Astrocyte of the cerebellum (primary cell): ENCODE measurements at regions not wholly inside any gene's neighbourhood (a gene's known extent, or its start where the extent isn't known, plus 50 kb on each side); places are given as distances from the start of the nearest gene placed in this dataset.

Experiments used
- DNase-seq: peaks from one replicate; pipeline ENCODE4 v3.0.0-alpha.2; 2011; ENCODE audit warnings: low read depth
- H3K4me3 ChIP-seq: 2 replicates; pipeline ENCODE4 v1.5.1; 2011; ENCODE audit warnings: mild to moderate bottlenecking, low read depth, low read length, moderate library complexity
- CTCF ChIP-seq: IDR thresholded peaks from 2 replicates; pipeline ENCODE4 v1.5.1; 2012; ENCODE audit warnings: low read length, low read depth, moderate library complexity, mild to moderate bottlenecking; ENCODE audit errors: missing control alignments
- in situ Hi-C: cut with HindIII; loops from 2 replicates; pipeline ENCODE4 v1.10.0; 2017; ENCODE audit warnings: low sequenced_read_pairs

GRCh38 chr6:6998194-6998569, 109.6 kb upstream of the RREB1 start:
- no peak overlapping the region for H3K4me3 ChIP-seq
- no peak for TF ChIP-seq CTCF
- DNase-seq: no peak
- in situ Hi-C loops: no loop called here

DNA sequence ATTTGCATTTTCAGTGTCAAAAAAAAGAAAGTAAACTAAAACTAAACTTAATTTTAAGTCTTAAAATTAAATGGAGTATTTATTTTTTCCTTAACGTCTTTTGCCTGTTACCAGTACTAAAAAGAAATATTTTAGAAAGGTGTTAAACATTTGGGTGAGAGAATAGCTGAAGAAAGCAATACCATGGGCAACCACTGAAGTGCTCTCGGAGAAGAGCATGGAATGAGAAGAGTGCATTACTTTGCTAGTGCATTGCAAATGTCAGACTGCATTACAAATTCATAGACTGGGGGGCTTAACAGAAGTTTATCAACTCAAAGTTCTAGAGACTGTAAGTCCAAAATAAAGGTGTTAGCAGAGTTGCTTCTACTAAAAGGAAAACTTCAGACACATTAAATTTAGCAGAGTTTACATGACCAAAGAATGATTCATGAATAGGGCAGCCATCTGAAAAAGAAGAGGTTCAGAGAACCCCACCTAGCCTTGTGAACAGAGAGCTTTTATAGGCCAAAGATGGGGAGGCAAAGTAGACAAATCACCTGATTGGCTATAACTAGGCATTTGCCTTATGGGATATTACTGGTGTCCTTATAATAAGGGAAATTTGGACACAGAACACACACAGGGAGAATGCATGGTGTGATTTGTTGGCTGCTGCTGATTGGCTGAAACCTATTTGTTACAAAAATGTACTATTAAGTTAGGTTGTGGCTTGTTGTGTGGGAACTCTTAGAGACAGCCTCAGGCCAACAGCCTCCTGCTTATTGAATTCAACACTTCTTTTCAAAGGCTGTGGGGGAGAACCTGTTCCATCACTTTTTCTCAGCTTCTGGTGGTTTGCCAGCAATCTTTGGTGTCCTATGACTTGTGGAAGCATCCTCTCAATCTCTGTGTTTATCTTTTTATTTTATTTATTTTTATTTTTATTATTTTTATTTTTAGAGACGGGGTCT, 106.7 kb upstream of the RREB1 start:
- DNase-seq: no peak
- in situ Hi-C loops: no loop called here
- TF ChIP-seq CTCF: no peak
- H3K4me3 ChIP-seq: no peak overlapping the region

- no peak overlapping the region for H3K4me3 ChIP-seq
- in situ Hi-C loops: no loop called here
- no peak for TF ChIP-seq CTCF
- DNase-seq: no peak
Observed at GRCh38 chr6:7003041-7003440, 104.7 kb upstream of the RREB1 start.

- DNase-seq: no peak
- H3K4me3 ChIP-seq: no peak overlapping the region
- no peak for TF ChIP-seq CTCF
- in situ Hi-C loops: no loop called here
Observed at GRCh38 chr6:7004581-7005297, 103.0 kb upstream of the RREB1 start.

GRCh38 chr6:7006515-7007191, 101.1 kb upstream of the RREB1 start:
- H3K4me3 ChIP-seq: no peak overlapping the region
- no peak for TF ChIP-seq CTCF
- in situ Hi-C loops: no loop called here
- no peak for DNase-seq

DNA sequence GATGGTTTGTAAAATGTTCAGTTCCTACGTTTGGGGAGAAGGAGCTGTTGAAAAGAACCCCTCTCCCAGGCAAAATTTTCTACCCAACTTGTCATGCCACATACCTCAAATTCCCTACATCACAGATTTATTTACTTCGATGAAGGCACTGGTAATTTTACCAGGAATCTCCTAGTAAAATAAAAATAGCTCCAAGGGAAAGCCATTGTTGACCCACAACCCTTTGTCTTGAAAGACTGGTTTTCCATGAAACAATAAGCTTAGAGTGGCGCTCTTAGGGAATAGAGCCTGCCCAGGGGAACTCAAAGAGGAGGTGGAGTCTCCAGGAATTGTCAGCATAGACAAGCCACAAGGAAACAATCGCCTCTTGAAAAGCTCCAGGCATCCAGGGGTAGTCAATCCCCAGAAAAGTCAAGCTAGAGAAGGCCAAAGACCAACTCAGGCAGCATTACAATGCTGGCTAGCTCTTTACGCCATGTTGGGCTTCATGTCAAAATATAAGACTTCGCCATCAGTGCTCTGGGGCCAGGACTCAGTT, 99.2 kb upstream of the RREB1 start:
- in situ Hi-C loops: no loop called here
- no peak for TF ChIP-seq CTCF
- no peak overlapping the region for H3K4me3 ChIP-seq
- no peak for DNase-seq
